Smooth muscle cell (in vitro differentiated cells): ENCODE measurements at regions not wholly inside any gene's neighbourhood (a gene's known extent, or its start where the extent isn't known, plus 50 kb on each side); places are given as distances from the start of the nearest gene placed in this dataset.
"Not testable (repeated sequence)": the region's sequence is repeated elsewhere in the genome, so short reads cannot be mapped to it uniquely, and the experiment has no call there.

ENCODE experiments used
- DNase-seq: peaks from one replicate; lab custom pipeline; 2025; ENCODE audit not compliant: unreplicated experiment; lab: John Stamatoyannopoulos, UW
- H2AFZ ChIP-seq: fragments of 200-600 bp; sonication (generic); 2 replicates; pipeline ENCODE4 v1.6.0; 2016; ENCODE audit warnings: antibody characterized with exemption, low read depth, mild to moderate bottlenecking
- H3F3A ChIP-seq: fragments of 200-600 bp; sonication (generic); 2 replicates; pipeline ENCODE4 v1.6.0; 2017; ENCODE audit warnings: antibody characterized with exemption, low read depth
- H3K27ac ChIP-seq: fragments of 200-600 bp; sonication (generic); 2 replicates; pipeline ENCODE4 v1.5.1; 2016; ENCODE audit warnings: low read depth, mild to moderate bottlenecking
- H3K27me3 ChIP-seq: fragments of 200-600 bp; sonication (generic); 2 replicates; pipeline ENCODE4 v1.6.1; 2016; ENCODE audit warnings: low read depth, mild to moderate bottlenecking
- H3K36me3 ChIP-seq: fragments of 200-600 bp; sonication (generic); 2 replicates; pipeline ENCODE4 v1.5.1; 2016; ENCODE audit warnings: low read depth
- H3K4me1 ChIP-seq: fragments of 200-600 bp; sonication (generic); 2 replicates; pipeline ENCODE4 v1.5.1; 2016; ENCODE audit warnings: low read depth
- H3K4me2 ChIP-seq: fragments of 200-600 bp; sonication (generic); 2 replicates; pipeline ENCODE4 v1.6.0; 2016; ENCODE audit warnings: mild to moderate bottlenecking
- H3K4me3 ChIP-seq: fragments of 200-600 bp; sonication (generic); 2 replicates; pipeline ENCODE4 v1.5.1; 2016; ENCODE audit warnings: mild to moderate bottlenecking
- H3K79me2 ChIP-seq: fragments of 200-600 bp; sonication (generic); 2 replicates; pipeline ENCODE4 v1.6.0; 2016; ENCODE audit warnings: low read depth, mild to moderate bottlenecking
- H3K9ac ChIP-seq: fragments of 200-600 bp; sonication (generic); 2 replicates; pipeline ENCODE4 v1.6.0; 2016; ENCODE audit warnings: low read depth
- H3K9me3 ChIP-seq: fragments of 200-600 bp; sonication (generic); replicated peaks from 2 replicates; pipeline ENCODE4 v1.5.1; 2016; ENCODE audit warnings: low read depth
- H4K20me1 ChIP-seq: fragments of 200-600 bp; sonication (generic); 2 replicates; pipeline ENCODE4 v1.6.0; 2016; ENCODE audit warnings: low read depth
- WGBS: methylation state at CpG from one replicate; pipeline ENCODE4 v1.1.7; 2016; ENCODE audit warnings: low lambda C conversion rate; 5-methylcytosine and 5-hydroxymethylcytosine counted together
- TF ChIP-seq, protein P1 (sequence below): fragments of 200-600 bp; sonication (generic); IDR thresholded peaks from 2 replicates; pipeline ENCODE4 v1.5.1; 2017; ENCODE audit warnings: borderline replicate concordance, mild to moderate bottlenecking, antibody characterized with exemption; ENCODE audit not compliant: insufficient read depth, poor library complexity, severe bottlenecking

DNA sequence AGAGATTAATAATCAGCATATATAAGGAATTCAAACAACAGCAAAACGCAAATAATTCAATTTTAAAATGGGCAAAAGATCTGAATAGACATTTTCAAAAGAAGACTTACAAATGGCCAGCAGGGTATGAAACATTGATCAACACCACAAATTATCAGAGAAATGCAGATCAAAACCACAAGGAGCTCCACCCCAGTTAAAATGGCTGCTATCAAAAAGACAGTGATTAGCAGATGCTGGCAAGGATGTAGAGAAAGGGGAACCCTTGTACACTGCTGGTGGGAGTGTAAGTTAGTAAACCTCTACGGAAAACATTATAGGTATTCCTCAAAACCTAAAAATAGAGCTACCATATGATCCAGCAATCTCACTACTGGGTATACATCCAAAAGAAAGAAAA is 128.0 kb upstream of the CACUL1 start:
- 96% methylated on average over 2 of the region's 2 CpGs for WGBS
- H4K20me1 ChIP-seq: no peaks in the 10 kb centered on the region
- H3K4me2 ChIP-seq: no peak overlapping the region
- TF ChIP-seq, protein P1, sequence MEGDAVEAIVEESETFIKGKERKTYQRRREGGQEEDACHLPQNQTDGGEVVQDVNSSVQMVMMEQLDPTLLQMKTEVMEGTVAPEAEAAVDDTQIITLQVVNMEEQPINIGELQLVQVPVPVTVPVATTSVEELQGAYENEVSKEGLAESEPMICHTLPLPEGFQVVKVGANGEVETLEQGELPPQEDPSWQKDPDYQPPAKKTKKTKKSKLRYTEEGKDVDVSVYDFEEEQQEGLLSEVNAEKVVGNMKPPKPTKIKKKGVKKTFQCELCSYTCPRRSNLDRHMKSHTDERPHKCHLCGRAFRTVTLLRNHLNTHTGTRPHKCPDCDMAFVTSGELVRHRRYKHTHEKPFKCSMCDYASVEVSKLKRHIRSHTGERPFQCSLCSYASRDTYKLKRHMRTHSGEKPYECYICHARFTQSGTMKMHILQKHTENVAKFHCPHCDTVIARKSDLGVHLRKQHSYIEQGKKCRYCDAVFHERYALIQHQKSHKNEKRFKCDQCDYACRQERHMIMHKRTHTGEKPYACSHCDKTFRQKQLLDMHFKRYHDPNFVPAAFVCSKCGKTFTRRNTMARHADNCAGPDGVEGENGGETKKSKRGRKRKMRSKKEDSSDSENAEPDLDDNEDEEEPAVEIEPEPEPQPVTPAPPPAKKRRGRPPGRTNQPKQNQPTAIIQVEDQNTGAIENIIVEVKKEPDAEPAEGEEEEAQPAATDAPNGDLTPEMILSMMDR: no peak
- H3K36me3 ChIP-seq: no peaks in the 10 kb centered on the region
- H2AFZ ChIP-seq: no peak overlapping the region
- DNase-seq: no peak
- no peaks in the 10 kb centered on the region for H3K79me2 ChIP-seq
- H3K27ac ChIP-seq: no peak overlapping the region
- H3K9me3 ChIP-seq: no peaks in the 10 kb centered on the region
- H3F3A ChIP-seq: no peaks in the 10 kb centered on the region
- H3K4me3 ChIP-seq: no peak overlapping the region
- no peaks in the 10 kb centered on the region for H3K27me3 ChIP-seq
- no peaks in the 10 kb centered on the region for H3K4me1 ChIP-seq
- H3K9ac ChIP-seq: no peak overlapping the region

DNA sequence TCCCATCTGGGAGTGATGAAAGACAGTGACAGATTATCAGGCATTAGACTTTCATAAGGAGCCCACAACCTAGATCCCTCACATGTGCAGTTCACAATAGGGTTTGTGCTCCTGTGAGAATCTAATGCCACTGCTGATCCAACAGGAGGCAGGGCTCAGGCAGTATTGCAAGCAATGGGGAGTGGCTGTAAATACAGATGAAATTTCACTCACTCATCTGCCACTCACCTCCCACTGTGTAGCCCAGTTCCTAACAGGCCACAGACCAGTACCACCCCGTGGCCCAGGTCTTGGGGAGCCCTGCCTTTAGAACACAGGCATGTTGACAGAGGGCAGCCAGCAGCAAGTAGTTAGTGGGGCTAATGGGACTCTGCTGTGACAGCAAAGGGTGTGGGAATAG is 137.3 kb upstream of the NANOS1 start:
- no peak overlapping the region for H3K9ac ChIP-seq
- no peak overlapping the region for H3K27ac ChIP-seq
- 58% methylated on average over 1 of the region's 1 CpG for WGBS
- no peak overlapping the region for H3K4me3 ChIP-seq
- no peaks in the 10 kb centered on the region for H3K9me3 ChIP-seq
- H3K36me3 ChIP-seq: no peaks in the 10 kb centered on the region
- no peak overlapping the region for H2AFZ ChIP-seq
- no peak overlapping the region for H3K4me2 ChIP-seq
- peaks cover 3% of the 10 kb centered on the region for H3K27me3 ChIP-seq
- H3K79me2 ChIP-seq: no peaks in the 10 kb centered on the region
- no peaks in the 10 kb centered on the region for H4K20me1 ChIP-seq
- TF ChIP-seq, protein P1: no peak
- no peaks in the 10 kb centered on the region for H3F3A ChIP-seq
- no peaks in the 10 kb centered on the region for H3K4me1 ChIP-seq
- DNase-seq: no peak

DNA sequence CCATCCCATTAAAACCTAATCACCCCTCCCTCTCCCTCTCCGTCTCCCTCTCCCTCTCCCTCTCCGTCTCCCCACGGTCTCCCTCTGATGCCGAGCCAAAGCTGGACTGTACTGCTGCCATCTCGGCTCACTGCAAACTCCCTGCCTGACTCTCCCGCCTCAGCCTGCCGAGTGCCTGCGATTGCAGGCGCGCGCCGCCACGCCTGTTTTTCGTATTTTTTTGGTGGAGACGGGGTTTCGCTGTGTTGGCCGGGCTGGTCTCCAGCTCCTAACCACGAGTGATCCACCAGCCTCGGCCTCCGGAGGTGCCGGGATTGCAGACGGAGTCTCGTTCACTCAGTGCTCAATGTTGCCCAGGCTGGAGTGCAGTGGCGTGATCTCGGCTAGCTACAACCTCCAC is 134.6 kb upstream of the NANOS1 start:
- H3F3A ChIP-seq, H2AFZ ChIP-seq, H3K79me2 ChIP-seq, H3K4me2 ChIP-seq, H3K4me1 ChIP-seq, H3K27me3 ChIP-seq, H3K4me3 ChIP-seq, H4K20me1 ChIP-seq, DNase-seq, H3K27ac ChIP-seq, H3K9ac ChIP-seq, H3K36me3 ChIP-seq, H3K9me3 ChIP-seq: not testable (repeated sequence)
- 99% methylated on average over 14 of the region's 25 CpGs for WGBS

DNA sequence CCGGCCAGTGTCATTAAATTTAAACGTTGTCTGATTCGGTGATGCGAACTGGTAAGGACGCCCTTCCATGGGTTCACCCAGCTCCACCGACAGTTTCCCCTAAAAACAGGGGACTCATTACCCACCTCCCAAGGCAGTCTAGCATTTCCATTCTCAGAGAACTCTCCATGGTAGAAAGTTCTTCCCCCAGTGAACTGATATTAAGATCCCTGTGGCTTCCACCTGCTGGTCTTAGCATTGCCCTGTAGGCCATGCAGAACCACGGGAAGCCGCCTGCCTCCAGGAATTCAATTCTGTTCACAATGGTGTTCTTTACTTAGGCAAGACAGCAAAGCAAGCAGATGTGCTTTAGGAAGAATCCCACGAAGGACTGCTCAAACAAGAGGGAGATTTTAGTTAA is 128.9 kb upstream of the NANOS1 start:
- Histone ChIP-seq H3K9me3 (no peaks in the 10 kb centered on the region), H3K4me2 (no peak overlapping the region), H4K20me1 (no peaks in the 10 kb centered on the region), H3K36me3 (no peaks in the 10 kb centered on the region), H2AFZ (no peak overlapping the region), H3K27me3 (no peaks in the 10 kb centered on the region), H3K4me1 (peaks cover 6% of the 10 kb centered on the region), H3K27ac (no peak overlapping the region), H3K4me3 (no peak overlapping the region), H3K79me2 (no peaks in the 10 kb centered on the region), H3K9ac (no peak overlapping the region), H3F3A (no peaks in the 10 kb centered on the region)
- TF ChIP-seq, protein P1: no peak
- 91% methylated on average over 9 of the region's 9 CpGs for WGBS
- DNase-seq: no peak
